GM19397 (cell line): ENCODE measurements at regions not wholly inside any gene's neighbourhood (a gene's known extent, or its start where the extent isn't known, plus 50 kb on each side); places are given as distances from the start of the nearest gene placed in this dataset.
"Not testable (repeated sequence)": the region's sequence is repeated elsewhere in the genome, so short reads cannot be mapped to it uniquely, and the experiment has no call there.

Experiments used
- ATAC-seq: cut with Tn5 transposase; IDR thresholded peaks from one replicate; pipeline ENCODE4 v1.9.1; 2021; ENCODE audit warnings: mild to moderate bottlenecking, moderate library complexity; ENCODE audit not compliant: unreplicated experiment

DNA sequence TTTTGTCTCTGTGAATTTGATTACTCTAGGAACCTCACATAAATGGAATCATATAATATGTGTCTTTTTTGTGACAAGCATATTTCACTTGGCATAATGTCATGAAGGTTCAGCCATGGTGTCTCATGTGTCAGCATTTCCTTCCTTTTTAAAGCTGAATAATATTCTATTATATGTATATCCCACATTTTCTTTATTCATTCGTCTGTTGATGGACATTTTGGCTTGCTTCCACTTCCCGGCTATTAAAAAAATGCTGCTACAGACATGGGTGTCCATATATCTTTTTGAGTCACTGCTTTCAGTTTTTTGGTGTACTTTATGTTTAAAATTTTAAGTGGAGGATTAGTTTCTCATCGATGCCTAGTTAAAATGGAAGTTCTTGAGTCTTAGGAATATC, 59.8 kb upstream of the C5orf63 start:
- no peak for ATAC-seq

DNA sequence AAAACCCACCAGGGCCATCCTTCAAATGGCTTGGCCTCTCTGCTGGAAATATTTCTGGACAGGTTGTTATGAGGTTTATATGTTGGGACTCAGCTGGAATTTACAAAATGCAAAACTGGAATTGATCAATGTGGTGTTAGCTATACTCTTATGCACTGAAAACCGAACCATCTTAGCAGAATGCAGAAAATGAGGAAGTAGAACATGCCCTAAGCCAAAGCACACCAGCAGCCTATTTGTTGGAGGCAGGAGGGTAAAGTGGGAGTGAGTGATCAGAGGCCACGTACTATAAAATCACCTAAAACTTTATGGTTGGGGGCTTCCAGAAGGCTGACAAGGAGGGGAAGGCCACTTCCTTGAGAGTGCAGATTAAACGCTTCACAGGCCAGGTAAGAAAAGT, 63.6 kb upstream of the C5orf63 start:
- no peak for ATAC-seq

DNA sequence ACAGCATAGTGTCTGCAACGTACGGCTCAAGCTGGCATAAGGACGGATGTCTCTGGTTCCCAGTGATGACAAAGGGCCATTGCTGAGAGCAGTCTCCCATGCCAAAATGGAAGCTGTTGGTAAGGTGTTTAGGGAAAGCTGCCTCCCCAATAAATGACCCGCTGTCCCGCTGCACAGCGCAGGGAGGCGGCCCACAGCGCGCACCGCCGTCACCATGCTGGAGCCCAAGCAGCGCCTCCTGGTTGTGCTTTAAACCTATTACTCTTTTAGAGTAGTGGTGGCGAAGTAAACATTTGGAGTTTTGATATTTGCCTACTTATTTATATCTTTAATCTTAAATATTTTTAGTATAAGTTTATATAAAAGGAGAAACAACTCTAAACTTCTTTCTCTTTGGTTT, 70.4 kb upstream of the C5orf63 start:
- ATAC-seq: no peak

DNA sequence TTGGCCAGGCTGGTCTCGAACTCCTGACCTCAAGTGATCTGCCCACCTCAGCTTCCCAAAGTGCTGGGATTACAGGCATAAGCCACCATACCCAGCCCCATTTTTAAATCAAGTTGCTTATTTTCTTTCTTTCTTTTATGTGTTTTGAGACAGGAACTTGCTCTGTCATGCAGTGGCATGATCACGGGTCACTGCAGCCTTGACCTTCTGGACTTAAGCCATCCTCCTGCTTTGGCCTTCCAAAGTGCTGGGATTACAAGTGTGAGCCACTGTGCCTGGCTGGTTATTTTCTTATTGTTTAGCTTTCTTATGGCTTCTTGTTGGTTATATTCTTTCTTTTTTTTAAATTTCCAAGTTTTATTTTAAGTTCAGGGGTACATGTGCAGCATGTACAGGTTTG, 79.7 kb upstream of the C5orf63 start:
- no peak for ATAC-seq

DNA sequence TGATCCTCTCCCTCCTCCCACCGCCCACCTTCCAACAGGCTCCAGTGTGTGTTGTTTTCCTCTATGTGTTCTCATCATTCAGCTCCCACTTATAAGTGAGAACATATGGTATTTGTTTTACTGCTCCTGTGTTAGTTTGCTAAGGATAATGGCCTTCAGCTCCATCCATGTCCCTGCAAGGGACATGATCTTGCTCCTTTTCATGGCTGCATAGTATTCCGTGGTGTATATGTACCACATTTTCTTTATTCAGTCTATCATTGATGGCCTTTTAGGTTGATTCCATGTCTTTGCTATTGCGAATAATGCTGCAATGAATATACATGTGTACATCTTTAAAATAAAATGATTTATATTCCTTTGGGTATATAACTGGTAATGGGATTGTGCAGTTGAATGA, 80.2 kb upstream of the C5orf63 start:
- no peak for ATAC-seq

DNA sequence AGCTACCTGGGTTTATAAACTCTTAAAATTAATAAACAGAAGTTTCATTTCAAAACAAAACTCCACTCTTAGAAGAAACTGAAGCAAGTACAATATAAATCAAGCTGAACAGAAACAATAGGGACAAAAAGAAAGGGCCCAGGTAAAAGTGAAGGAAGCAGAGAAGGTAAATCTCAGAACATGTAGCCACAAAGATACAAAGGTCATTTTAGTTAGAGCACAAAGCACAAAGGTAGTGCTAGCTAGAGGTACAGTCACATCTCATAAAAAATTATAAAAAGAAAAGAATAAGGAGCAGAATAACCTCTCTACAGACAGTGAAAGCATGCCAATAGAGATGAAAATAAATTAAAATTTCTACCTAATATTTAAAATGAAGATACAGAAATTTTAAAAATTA, 90.4 kb upstream of the C5orf63 start:
- no peak for ATAC-seq

DNA sequence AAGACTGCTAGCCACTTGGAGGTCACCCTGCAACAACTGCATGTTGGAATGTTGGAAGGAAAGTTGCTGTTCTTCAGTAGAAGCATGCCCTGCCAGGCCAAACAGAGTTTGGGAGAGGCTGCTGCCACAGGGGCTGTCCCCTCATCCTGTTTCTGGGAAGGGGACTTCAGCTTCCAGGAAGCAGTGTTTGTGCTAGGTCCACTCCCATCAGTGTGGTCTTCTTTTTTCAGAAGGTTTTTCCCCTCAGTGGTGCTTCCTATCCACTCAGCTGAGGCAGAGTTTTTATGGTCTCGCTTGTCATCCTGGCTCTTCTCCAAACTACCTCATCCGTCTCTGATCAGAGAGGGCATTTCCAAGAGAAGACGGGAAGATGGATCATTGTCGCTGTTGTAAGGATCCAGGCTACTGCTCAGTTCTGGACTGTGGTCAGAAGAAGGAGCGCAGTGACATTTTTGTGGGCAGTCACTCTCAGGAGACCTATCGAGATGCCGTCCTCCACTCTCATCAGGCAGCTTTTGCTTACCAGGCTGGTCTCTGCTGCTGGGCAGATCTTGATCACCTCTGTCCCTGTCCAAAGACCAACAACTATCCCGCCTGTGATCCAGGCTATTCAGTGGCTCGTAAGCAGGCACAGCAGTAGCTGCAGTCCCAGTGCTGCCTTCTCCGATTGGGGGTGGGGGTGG, 97.8 kb upstream of the C5orf63 start:
- ATAC-seq: no peak

DNA sequence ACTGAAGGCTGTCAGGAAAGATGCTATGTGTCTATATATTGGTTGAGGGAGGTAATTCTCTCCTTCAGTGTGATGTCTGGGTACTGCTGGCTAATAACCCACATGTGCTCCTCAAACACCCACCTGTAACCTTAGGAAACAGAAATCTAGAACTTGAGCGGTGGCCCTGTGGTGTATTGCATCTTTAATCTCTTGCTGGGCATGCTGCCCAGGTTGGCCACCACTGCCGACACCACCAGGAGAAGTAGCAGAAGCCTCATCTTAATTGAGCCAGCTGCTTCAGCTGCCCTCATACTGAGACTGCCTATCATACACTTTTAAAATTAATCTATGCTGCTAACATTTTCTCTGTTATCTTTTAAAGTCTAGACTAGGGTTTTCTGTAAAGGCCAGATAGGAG, 103.5 kb upstream of the C5orf63 start:
- no peak for ATAC-seq

DNA sequence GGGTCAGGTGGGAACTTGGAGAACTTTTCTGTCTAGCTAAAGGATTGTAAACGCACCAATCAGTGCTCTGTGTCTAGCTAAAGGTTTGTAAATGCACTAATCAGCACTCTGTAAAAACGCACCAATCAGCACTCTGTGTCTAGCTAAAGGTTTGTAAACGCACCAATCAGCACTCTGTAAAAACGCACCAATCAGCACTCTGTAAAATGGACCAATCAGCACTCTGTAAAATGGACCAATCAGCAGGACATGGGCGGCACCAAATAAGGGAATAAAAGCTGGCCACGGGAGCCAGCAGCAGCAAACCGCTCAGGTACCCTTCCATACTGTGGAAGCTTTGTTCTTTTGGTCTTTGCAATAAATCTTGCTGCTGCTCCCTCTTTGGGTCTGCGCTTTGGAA, 108.0 kb upstream of the MEGF10 start:
- not testable (repeated sequence) for ATAC-seq

DNA sequence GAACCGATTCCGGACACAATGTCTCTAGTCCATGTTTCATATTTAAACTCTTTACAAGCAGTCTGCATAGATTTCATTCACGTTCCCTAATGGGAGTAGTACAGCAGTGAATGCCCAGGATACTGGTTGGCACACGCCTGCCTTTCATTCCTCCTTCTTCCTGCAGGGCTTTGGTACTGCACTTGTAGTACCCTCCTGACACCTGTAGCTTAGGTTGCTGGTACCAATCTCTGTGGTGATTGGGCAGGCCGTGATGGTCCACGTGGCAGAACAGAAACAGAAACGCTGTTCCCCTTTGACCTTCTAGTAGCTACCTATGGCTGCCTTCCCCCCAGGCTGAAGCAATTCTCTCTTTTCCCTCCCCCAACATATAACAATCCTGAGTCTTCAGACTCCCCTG, 107.3 kb upstream of the MEGF10 start:
- no peak for ATAC-seq

DNA sequence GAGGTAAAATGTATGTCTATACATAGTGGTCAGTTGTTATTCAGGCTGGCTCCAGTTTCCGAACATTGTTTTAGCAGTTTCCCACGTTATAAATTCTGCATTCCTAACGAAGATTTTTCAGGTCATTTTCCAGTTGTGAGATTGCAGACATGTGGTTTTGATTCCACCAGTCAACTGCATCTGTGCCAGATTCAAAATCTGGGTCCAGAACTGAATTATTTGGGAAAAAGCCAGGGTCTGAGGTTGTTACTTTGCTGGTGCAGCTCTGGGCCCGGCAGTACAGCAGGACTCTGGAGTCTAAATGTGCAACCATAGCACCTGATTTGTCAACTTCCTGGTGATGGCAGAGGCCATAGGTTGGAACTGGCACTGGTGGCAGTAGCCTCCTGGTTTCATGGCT, 105.7 kb upstream of the MEGF10 start:
- ATAC-seq: no peak

DNA sequence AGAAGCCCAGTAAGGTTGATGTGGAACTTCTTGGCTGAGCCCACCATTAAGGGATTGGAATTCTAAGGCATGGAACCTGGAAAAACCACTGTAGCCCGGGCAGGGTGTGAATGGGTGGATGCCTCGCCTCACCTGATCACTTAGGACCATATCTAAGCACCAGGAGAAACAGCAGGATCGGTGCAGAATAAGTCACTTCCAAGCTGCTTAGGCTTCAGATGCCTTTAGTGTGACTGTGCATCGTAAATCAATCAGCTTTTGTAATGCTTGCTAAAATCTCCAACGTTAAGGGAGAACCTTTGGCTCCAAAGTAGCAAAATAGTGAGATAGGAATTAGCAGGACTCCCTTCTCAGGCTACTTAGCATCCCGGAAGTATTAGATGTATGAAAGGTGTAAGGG, 103.9 kb upstream of the MEGF10 start:
- ATAC-seq: no peak

DNA sequence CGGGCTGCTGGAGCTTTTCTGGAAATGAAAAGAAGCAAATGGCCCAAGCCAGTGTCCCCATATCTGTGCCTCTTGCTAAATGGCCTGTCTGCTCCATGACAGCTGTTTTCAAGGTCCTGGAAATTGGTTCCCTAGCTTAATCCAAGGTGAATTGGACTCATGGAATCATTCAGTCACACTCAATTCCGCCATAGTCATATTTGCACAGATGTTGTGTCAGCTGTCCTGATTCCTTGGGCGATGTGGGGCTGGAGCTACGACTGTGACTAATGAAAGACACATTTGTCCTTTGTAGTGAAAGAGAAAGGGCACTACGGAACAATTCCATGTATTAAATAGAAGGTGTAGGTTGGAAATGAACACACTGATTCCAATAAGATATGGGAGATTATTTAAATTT, 102.9 kb upstream of the MEGF10 start:
- ATAC-seq: no peak

DNA sequence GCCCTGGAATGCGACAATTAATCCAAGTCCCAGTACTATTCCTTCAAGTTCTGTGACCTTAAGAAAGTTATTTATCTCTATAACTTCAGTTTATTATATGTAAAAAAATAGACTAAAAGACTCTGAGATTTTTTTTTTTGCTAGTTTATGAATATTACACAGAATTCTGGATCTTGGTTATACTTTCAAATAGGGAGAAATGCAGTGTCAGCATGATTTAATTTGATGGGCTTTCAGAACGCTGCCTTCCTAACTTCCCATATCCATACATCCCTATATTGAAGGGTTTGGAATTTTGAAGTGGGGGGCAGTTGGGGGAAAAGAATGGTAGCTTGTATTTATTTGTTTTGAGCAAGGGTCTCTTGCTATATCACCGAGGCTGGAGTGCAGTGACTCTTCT, 98.4 kb upstream of the MEGF10 start:
- ATAC-seq: no peak

DNA sequence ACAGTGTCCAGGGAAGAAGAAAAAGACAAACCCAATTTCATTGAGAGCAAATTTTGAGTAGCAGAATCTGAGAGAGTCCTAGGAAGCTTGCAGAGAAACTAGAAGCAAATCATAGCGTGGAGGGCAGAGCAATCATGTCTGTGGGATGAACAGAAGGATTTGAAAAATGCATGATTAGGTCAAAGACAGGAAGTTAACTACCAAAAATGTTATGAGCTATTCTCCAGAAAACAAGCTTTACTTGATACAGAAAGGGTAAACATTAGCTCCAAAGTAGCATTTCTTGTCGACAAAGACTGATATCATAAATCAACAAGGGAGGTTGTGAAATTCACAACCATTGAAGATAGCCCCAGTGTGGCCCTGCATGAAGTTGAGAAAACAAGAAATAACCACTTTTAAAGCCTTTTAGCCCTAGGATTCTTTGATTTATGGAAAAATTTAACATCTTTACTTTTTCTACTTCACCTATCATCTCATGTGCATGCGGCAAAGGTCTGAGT, 97.7 kb upstream of the MEGF10 start:
- ATAC-seq: no peak

DNA sequence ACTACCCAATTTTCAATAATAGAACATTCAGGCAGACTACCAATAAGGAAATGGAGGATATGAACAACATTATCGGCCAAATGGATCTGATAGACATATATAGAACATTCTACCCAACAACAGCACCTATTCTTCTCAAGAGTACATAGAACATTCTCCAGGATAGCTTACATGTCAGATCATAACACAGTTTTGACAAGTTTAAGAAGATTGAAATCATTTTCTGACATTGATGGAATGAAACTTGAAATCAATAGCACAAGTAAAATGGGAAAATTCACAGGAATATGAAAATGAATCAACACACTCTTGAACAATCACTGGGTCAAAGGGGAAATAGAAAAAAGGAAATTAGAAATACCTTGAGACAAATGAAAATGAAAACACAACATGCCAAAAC, 94.6 kb upstream of the MEGF10 start:
- no peak for ATAC-seq

DNA sequence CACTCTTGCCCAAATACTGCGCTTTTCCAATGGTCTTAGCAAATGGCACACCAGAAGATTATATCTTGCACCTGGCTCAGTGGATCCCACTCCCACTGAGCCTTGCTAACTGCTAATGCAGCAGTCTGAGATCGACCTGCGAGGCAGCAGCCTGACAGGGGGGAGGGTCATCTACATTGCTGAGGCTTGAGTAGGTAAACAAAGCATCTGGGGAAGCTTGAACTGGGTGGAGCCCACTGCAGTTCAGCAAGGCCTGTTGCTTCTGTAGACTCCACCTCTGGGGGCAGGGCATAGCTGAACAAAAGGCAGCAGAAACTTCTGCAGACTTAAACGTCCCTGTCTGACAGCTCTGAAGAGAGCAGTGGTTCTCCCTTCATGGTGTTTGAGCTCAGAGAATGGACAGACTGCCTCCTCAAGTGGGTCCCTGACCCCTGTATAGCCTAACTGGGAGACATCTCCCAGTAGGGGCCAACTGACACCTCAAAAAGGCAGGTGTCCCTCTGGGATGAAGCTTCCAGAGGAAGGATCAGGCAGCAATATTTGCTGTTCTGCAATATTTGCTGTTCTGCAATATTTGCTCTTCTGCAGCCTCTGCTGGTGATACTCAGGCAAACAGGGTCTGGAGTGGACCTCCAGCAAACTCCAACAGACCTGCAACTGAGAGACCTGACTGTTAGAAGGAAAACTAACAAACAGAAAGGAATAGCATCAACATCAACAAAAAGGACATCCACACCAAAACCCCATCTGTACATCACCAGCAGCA, 93.0 kb upstream of the MEGF10 start:
- ATAC-seq: not testable (repeated sequence)

DNA sequence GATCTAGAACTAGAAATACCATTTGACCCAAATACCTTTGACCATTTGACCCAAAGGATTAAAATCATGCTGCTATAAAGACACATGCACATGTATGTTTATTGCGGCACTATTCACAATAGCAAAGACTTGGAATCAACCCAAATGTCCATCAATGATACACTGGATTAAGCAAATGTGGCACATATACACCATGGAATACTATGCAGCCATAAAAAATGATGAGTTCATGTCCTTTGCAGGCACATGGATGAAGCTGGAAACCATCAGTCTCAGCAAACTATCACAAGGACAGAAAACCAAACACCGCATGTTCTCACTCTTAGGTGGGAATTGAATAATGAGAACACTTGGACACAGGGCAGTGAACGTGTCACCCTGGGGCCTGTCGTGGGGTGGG, 87.9 kb upstream of the MEGF10 start:
- ATAC-seq: not testable (repeated sequence)

DNA sequence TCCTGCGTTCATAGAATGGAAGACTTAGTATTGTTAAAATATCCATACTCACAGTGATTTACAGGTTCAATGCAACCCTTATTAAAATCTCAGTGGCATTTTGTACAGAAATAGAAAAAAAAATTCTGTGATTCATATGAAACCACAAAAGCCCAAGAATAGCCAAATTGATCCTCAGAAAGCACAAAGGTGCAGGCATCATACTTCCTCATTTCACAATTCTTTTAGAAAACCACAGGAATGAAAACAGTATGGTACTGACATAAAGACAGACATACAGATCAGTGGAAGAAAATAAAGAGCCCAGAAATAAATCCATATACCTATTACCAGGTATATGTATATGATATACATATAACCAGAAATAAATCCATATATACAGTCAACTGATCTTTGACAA, 86.8 kb upstream of the MEGF10 start:
- ATAC-seq: no peak

DNA sequence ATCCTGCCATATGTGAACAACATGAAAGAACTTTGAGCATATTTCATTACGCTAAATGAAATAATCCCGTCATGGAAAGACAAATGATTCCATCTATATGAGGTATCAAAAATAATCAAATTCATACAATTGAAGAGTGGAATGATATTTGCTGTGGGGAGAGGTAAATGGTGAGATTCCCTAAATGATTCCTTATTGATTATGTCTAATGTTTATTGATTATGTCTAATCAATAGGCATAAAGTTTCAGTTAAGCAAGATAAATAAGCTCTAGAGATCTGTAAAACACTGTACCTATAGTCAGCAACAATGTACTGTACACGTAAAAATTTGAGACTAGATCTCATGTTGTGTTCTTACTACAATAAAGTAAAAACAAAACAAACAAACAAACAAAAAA, 85.4 kb upstream of the MEGF10 start:
- no peak for ATAC-seq

DNA sequence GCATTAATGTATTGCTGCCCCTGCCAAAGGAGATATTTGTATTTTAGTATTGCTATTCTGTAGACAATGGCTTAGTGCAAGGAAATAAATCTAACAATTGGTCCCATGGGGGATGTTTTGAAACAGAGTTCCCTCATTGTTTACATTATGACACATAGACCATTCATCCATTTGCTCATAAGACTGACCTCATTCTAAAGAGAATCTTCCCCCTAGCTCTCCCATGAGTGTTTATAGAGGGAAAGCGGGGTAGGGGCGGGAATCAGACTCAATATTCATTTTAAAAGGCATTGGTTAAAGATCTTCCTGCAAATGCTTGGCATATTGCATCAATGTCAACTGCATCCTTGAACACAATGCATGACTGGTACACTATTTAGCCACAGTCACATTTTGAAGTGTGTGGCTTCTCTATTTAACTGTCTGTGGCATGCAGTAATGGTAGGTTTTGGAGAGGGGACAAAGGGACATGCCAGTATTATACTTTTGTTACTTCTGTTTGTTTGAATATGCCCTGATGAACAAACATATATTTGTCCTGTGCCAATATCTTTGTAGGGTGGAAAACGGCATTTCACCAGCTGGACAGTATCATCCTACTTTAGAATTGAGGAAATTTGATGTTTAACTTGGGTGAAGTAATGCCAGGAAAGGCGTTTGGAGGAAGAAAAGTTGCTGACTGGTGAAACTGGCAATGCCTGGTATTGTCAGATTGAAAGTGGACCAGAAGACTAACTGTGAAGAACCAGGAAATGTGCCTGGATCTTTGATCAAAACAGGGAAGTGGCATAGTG, 84.1 kb upstream of the MEGF10 start:
- ATAC-seq: no peak

DNA sequence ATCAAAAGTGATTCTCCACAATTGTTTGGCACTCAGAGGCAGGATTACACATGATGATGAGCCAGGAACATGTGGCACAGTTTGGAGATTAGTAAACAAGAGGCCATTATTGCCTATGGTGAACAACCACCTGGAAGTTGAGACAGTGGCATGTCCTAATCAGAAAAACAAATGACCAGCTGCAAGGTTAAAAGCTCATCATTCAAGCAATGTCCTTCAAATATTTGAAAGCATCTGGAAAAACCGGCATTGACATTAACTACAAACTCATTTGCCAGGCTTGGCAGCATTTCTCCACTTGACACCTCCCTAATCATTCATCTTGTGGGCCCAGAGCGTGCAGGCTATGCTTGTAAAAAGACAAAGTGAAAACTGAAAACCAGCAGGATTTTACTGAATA, 80.6 kb upstream of the MEGF10 start:
- ATAC-seq: no peak
